IMR-90 (cell line): ENCODE measurements at regions not wholly inside any gene's neighbourhood (a gene's known extent, or its start where the extent isn't known, plus 50 kb on each side); places are given as distances from the start of the nearest gene placed in this dataset.

Experiments used
- CEBPB ChIP-seq: IDR thresholded peaks from 2 replicates; pipeline ENCODE4 v1.6.1; 2012; ENCODE audit warnings: low read depth, low read length, improper control_type of control experiment
- CTCF ChIP-seq: conservative IDR thresholded peaks from 2 replicates; pipeline ENCODE4 v1.5.1; 2012; ENCODE audit warnings: mild to moderate bottlenecking, low read depth, low read length, improper control_type of control experiment
- RCOR1 ChIP-seq: IDR thresholded peaks from 2 replicates; pipeline ENCODE4 v1.6.1; 2012; ENCODE audit warnings: mild to moderate bottlenecking, low read length, improper control_type of control experiment; ENCODE audit not compliant: insufficient replicate concordance
- SMC3 ChIP-seq: fragments of 150-350 bp; IDR thresholded peaks from 2 replicates; pipeline ENCODE4 v1.6.1; 2016; ENCODE audit warnings: low read depth, mild to moderate bottlenecking, antibody characterized with exemption, low read length, moderate library complexity

- TF ChIP-seq CTCF: no peak
- TF ChIP-seq RCOR1: no peak
- TF ChIP-seq SMC3: no peak
- no peak for TF ChIP-seq CEBPB
These were observed 80.5 kb upstream of the CAPRIN2 start for GRCh38 chr12:30835216-30835615.
